NCI-H345 treated with DMSO at 0.1 percent for 48 hours (cell line): ENCODE measurements at regions not wholly inside any gene's neighbourhood (a gene's known extent, or its start where the extent isn't known, plus 50 kb on each side); places are given as distances from the start of the nearest gene placed in this dataset.

Experiments
- DNase-seq: peaks from one replicate; lab custom pipeline; 2025; ENCODE audit not compliant: unreplicated experiment; lab: John Stamatoyannopoulos, UW

GRCh38 chr14:26990946-26991345 is 393.1 kb upstream of the NOVA1 start:
- DNase-seq = no peak

GRCh38 chr14:26992403-26993115 is 394.7 kb upstream of the NOVA1 start:
- DNase-seq = no peak

- no peak for DNase-seq
These were observed 395.7 kb upstream of the NOVA1 start for GRCh38 chr14:26993556-26993955.

GRCh38 chr14:26995301-26995700 is 397.5 kb upstream of the NOVA1 start:
- DNase-seq = no peak

- DNase-seq = no peak
These were observed 398.4 kb upstream of the NOVA1 start for GRCh38 chr14:26996246-26996645.

- DNase-seq = no peak
These were observed 404.3 kb upstream of the NOVA1 start for GRCh38 chr14:27002179-27002578.

GRCh38 chr14:27006570-27006969 is 408.7 kb upstream of the NOVA1 start:
- DNase-seq = no peak

- no peak for DNase-seq
These were observed 410.4 kb upstream of the NOVA1 start for GRCh38 chr14:27008187-27008586.

GRCh38 chr14:27012641-27013040 is 414.8 kb upstream of the NOVA1 start:
- DNase-seq = no peak

GRCh38 chr14:27013678-27014077 is 415.8 kb upstream of the NOVA1 start:
- DNase-seq = no peak

GRCh38 chr14:27015065-27015464 is 417.2 kb upstream of the NOVA1 start:
- no peak for DNase-seq

- no peak for DNase-seq
These were observed 427.8 kb upstream of the NOVA1 start for GRCh38 chr14:27025648-27026047.

- no peak for DNase-seq
These were observed 428.3 kb upstream of the NOVA1 start for GRCh38 chr14:27026097-27026496.

- no peak for DNase-seq
These were observed 442.7 kb upstream of the NOVA1 start for GRCh38 chr14:27040552-27040951.

GRCh38 chr14:27049701-27050100 is 451.9 kb upstream of the NOVA1 start:
- no peak for DNase-seq

- DNase-seq = no peak
These were observed 452.4 kb upstream of the NOVA1 start for GRCh38 chr14:27050208-27050607.

- no peak for DNase-seq
These were observed 458.8 kb upstream of the NOVA1 start for GRCh38 chr14:27056586-27056985.

GRCh38 chr14:27061299-27061698 is 463.5 kb upstream of the NOVA1 start:
- DNase-seq = no peak

- DNase-seq = no peak
These were observed 466.1 kb upstream of the NOVA1 start for GRCh38 chr14:27063959-27064358.

- DNase-seq = no peak
These were observed 468.1 kb upstream of the NOVA1 start for GRCh38 chr14:27065886-27066285.

GRCh38 chr14:27067961-27068360 is 470.1 kb upstream of the NOVA1 start:
- DNase-seq = no peak

GRCh38 chr14:27072589-27072988 is 474.8 kb upstream of the NOVA1 start:
- DNase-seq = no peak

- no peak for DNase-seq
These were observed 477.7 kb upstream of the NOVA1 start for GRCh38 chr14:27075503-27075902.
